Astrocyte (in vitro differentiated cells and primary cell): ENCODE measurements at regions not wholly inside any gene's neighbourhood (a gene's known extent, or its start where the extent isn't known, plus 50 kb on each side); places are given as distances from the start of the nearest gene placed in this dataset.

ENCODE experiments used
- CTCF ChIP-seq: IDR thresholded peaks from 2 replicates; pipeline ENCODE4 v1.5.1; 2011; ENCODE audit warnings: low read depth, mild to moderate bottlenecking, inconsistent platforms, low read length, moderate library complexity; ENCODE audit not compliant: insufficient read depth
- EZH2 ChIP-seq: IDR thresholded peaks from 2 replicates; pipeline ENCODE4 v1.6.1; 2012; ENCODE audit warnings: mild to moderate bottlenecking, low read length, inconsistent platforms; ENCODE audit not compliant: insufficient read depth

GRCh38 chr5:64050296-64050695 is 88.1 kb upstream of the HTR1A start:
- TF ChIP-seq CTCF (no peak), EZH2 (no peak)
